RWPE1 (cell line): ENCODE measurements at regions not wholly inside any gene's neighbourhood (a gene's known extent, or its start where the extent isn't known, plus 50 kb on each side); places are given as distances from the start of the nearest gene placed in this dataset.

Experiments used
- CTCF ChIA-PET: fragments of 350-600 bp; sonication (Branson Sonifier 250); formaldehyde crosslinking; extraction: SDS; loops from one replicate; lab custom pipeline; 2021; lab: Yijun Ruan, JAX
- POLR2A ChIA-PET: fragments of 400-600 bp; formaldehyde crosslinking; extraction: SDS; loops from one replicate; lab custom pipeline; 2020; ENCODE audit warnings: antibody characterized with exemption; ENCODE audit not compliant: low non-redundant PET; lab: Yijun Ruan, JAX
- DNase-seq: peaks from one replicate; pipeline ENCODE4 v3.0.0; 2012; ENCODE audit warnings: low spot score
- H3K27ac ChIP-seq: fragments of 450-650 bp; 2 replicates; pipeline ENCODE4 v1.5.1; 2017
- TF ChIP-seq, protein P1 (sequence below): fragments of 450-650 bp; conservative IDR thresholded peaks from 2 replicates; pipeline ENCODE4 v1.5.1; 2017; ENCODE audit warnings: low read depth, mild to moderate bottlenecking

DNA sequence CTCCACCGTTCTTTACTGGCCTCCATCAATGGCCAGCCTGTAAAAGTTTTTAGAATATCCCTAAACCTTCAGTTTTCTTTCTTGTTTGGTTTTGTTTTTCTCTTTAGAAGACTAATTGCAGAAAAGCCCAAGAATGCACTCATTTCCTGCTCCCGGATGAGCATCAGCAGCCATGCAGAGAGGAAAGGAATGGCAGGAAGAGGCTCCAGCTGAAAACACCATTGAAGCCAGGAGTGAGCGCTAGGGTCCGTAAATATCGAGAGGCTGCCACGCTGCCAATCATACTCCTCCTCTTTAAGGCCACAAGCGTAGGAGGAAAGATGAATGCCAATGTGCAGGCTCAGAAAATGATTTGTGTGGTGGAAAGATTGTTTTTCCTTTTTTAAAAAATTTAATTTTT is 57.4 kb upstream of the UBE2L5 start:
- DNase-seq = no peak
- H3K27ac ChIP-seq = no peak overlapping the region
- POLR2A ChIA-PET = no interaction called here
- CTCF ChIA-PET = no interaction called here
- TF ChIP-seq, protein P1, sequence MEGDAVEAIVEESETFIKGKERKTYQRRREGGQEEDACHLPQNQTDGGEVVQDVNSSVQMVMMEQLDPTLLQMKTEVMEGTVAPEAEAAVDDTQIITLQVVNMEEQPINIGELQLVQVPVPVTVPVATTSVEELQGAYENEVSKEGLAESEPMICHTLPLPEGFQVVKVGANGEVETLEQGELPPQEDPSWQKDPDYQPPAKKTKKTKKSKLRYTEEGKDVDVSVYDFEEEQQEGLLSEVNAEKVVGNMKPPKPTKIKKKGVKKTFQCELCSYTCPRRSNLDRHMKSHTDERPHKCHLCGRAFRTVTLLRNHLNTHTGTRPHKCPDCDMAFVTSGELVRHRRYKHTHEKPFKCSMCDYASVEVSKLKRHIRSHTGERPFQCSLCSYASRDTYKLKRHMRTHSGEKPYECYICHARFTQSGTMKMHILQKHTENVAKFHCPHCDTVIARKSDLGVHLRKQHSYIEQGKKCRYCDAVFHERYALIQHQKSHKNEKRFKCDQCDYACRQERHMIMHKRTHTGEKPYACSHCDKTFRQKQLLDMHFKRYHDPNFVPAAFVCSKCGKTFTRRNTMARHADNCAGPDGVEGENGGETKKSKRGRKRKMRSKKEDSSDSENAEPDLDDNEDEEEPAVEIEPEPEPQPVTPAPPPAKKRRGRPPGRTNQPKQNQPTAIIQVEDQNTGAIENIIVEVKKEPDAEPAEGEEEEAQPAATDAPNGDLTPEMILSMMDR = no peak

DNA sequence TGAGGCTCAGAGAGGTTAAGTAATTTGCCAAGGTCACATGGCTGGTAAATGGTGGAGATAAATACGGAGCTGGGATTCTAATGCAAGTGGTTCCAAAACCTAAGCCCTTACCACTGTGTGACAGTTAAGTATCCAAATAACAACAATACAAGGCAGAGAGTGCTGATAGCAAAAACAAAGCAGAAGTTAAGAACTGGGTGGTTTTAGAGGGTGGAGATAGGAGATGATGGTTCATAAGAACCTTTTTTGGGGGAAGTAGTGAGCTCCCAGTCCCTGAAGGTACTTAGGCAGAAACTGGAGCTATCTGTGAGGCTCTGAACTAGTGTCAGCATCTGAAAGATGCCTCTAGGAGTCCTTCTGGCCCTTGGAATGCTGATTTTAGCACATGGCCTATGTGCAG is 56.2 kb upstream of the UBE2L5 start:
- no peak overlapping the region for H3K27ac ChIP-seq
- TF ChIP-seq, protein P1 = no peak
- POLR2A ChIA-PET = no interaction called here
- no peak for DNase-seq
- CTCF ChIA-PET = interaction anchor here (0.5 to 0.6 kb wide), 2 partner anchors 25 to 96 kb away, joined by 4 read pairs; no protein-coding TSS in a partner anchor

DNA sequence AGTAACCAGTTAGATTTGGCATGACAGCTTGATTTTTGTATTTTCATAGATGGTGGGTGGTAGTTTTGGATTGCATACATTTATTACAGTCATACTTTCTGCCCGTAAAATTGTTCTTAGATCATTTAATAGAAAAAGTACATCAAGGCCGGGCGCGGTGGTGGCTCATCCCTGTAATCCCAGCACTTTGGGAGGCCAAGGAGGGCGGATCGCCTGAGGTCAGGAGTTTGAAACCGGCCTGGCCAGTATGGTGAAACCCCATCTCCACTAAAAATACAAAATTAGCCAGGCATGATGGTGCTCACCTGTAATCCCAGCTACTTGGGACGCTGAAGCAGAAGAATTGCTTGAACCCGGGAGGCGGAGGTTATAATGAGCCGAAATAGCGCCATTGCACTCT is 55.0 kb upstream of the UBE2L5 start:
- POLR2A ChIA-PET = no interaction called here

GRCh38 chr13:30370146-30370545 is 52.1 kb upstream of the UBE2L5 start:
- TF ChIP-seq, protein P1 = no peak
- no peak for DNase-seq
- H3K27ac ChIP-seq = no peak overlapping the region
- CTCF ChIA-PET = no interaction called here
- POLR2A ChIA-PET = no interaction called here

More for the DNA sequence above, 55.0 kb upstream of the UBE2L5 start:
- no peak overlapping the region for H3K27ac ChIP-seq
- DNase-seq = no peak
- TF ChIP-seq, protein P1 = no peak
- CTCF ChIA-PET = no interaction called here

GRCh38 chr13:30370916-30371521 is 51.3 kb upstream of the UBE2L5 start:
- POLR2A ChIA-PET = no interaction called here
- TF ChIP-seq, protein P1 = no peak
- CTCF ChIA-PET = no interaction called here
- no peak for DNase-seq
- H3K27ac ChIP-seq = no peak overlapping the region

DNA sequence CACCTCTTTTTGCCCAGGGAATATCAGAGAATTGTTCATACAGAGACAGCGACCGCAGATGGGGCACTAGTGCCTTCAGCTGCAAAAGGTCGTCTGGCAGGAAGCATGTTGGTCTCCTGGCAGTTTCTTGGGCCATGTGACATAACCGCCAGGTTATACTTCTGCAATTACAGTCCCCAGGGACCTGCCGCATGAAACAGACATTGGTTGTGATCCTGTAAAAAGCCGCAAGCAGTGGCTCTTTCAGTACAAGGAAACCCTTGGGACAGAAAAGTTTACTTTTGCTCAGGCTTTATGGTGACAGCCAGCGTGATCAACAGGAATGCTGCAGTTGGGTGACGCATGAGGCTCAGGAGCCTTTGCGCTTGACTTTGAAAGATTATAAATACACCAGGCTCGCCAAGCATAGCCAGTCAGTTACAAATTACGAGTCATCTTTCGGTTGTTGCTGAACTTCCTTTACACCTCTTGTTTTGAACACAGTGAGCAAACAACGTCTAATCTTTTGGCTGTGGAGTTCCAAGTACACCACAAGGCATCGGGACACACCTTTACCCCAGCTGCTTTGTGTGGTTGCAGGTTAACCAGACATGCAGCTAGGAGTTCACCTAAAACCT is 50.5 kb upstream of the UBE2L5 start:
- TF ChIP-seq, protein P1 = no peak
- DNase-seq = peak; percentile 10
- H3K27ac ChIP-seq = no peak overlapping the region
- CTCF ChIA-PET = no interaction called here
- POLR2A ChIA-PET = no interaction called here
